PC-3 (cell line): ENCODE measurements at regions not wholly inside any gene's neighbourhood (a gene's known extent, or its start where the extent isn't known, plus 50 kb on each side); places are given as distances from the start of the nearest gene placed in this dataset.

Experiments
- EZH2phosphoT487 ChIP-seq: fragments of 300-600 bp; sonication (generic); IDR thresholded peaks from 2 replicates; pipeline ENCODE4 v1.6.1; 2018; ENCODE audit warnings: mild to moderate bottlenecking, antibody characterized with exemption, low read length, borderline replicate concordance
- TF ChIP-seq, protein P1 (sequence below): fragments of 300-600 bp; sonication (generic); conservative IDR thresholded peaks from 2 replicates; pipeline ENCODE4 v1.5.1; 2017; ENCODE audit warnings: antibody characterized with exemption, low read depth, mild to moderate bottlenecking, low read length

DNA sequence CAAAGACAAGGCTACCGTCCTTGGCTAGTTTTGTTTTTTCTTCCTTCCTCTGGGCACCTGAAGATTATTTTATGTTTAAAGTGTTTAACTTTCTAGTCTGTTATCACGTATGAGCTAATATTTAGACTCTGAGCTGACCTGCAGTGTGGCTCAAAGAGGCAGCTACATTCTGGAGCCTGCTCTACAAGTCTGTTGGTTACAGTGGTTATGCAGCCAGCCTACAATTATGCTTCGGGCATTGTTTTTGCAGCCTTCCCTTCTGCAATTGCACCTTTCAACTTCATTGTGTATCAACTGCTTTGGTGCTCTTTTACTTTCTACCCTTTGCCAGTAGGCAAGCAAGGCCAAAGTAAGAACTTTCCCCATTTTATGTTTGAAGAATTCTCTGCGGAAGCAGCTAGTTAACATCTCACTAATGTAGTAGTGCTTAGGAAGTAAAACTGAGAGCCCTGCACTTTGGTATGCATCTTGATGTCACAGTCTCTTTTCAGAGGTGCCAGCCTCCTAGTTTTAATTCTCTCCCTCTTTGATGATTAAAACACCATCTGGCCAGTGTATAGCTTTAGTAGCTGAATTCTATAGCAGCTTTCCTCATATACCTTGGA is 322.1 kb downstream of the FAM170A start:
- TF ChIP-seq, protein P1, sequence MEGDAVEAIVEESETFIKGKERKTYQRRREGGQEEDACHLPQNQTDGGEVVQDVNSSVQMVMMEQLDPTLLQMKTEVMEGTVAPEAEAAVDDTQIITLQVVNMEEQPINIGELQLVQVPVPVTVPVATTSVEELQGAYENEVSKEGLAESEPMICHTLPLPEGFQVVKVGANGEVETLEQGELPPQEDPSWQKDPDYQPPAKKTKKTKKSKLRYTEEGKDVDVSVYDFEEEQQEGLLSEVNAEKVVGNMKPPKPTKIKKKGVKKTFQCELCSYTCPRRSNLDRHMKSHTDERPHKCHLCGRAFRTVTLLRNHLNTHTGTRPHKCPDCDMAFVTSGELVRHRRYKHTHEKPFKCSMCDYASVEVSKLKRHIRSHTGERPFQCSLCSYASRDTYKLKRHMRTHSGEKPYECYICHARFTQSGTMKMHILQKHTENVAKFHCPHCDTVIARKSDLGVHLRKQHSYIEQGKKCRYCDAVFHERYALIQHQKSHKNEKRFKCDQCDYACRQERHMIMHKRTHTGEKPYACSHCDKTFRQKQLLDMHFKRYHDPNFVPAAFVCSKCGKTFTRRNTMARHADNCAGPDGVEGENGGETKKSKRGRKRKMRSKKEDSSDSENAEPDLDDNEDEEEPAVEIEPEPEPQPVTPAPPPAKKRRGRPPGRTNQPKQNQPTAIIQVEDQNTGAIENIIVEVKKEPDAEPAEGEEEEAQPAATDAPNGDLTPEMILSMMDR: no peak
- no peak for TF ChIP-seq EZH2phosphoT487
